ENCODE measurements at regions not wholly inside any gene's neighbourhood (a gene's known extent, or its start where the extent isn't known, plus 50 kb on each side); places are given as distances from the start of the nearest gene placed in this dataset.

DNA sequence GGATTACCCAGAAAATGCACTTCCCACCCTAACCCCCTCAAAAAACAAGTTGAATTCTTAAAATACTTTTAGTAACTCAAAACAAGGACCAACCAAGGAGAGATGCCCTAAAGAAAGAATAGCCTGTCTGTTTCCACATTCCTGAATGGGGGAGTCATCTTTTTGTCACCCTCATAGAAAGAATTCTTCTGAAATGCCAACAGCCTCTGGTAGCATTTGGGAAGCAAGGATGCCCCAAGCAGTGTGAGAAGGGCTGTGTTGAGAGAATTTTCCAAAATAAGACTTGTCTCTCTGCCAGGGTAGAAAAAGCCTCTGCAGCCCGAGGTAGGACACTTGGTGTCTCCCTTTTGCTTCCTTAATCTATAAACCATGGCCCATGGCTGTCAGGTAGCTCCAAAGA is 173.1 kb upstream of the VCX3A start:
- H3K4me3 Mint-ChIP-seq, result no peak overlapping the region
- no peaks in the 10 kb centered on the region for H3K4me1 Mint-ChIP-seq
- no peaks in the 10 kb centered on the region for H3K36me3 Mint-ChIP-seq (ENCODE audit: low read depth)
- peaks cover 5% of the 10 kb centered on the region for H3K27me3 Mint-ChIP-seq (ENCODE audit: low read depth)
- TF ChIP-seq CTCF (IDR thresholded peaks at IDR 0.05; ENCODE audit: unreplicated experiment in 3 of 3), result no peak
- no peaks in the 10 kb centered on the region for H3K9me3 Mint-ChIP-seq
- no peak overlapping the region for H3K27ac Mint-ChIP-seq

- Mint-ChIP-seq H3K36me3 (ENCODE audit: low read depth) (no peaks in the 10 kb centered on the region), H3K4me1 (no peaks in the 10 kb centered on the region), H3K4me3 (no peak overlapping the region), H3K9me3 (no peaks in the 10 kb centered on the region), H3K27ac (no peak overlapping the region), H3K27me3 (ENCODE audit: low read depth) (peaks cover 5% of the 10 kb centered on the region)
- no peak for TF ChIP-seq CTCF (IDR thresholded peaks at IDR 0.05; ENCODE audit: unreplicated experiment in 3 of 3)
Measured at GRCh38 chrX:6707497-6707896, 172.6 kb upstream of the VCX3A start.

- no peaks in the 10 kb centered on the region for H3K27me3 Mint-ChIP-seq (ENCODE audit: low read depth)
- H3K9me3 Mint-ChIP-seq, result no peaks in the 10 kb centered on the region
- TF ChIP-seq CTCF (IDR thresholded peaks at IDR 0.05; ENCODE audit: unreplicated experiment in 3 of 3), result no peak
- H3K4me3 Mint-ChIP-seq, result no peak overlapping the region
- no peaks in the 10 kb centered on the region for H3K36me3 Mint-ChIP-seq (ENCODE audit: low read depth)
- no peaks in the 10 kb centered on the region for H3K4me1 Mint-ChIP-seq
- H3K27ac Mint-ChIP-seq, result no peak overlapping the region
Measured at GRCh38 chrX:6701085-6701484, 166.2 kb upstream of the VCX3A start.

- H3K9me3 Mint-ChIP-seq, result peaks cover 2% of the 10 kb centered on the region
- no peak overlapping the region for H3K27ac Mint-ChIP-seq
- TF ChIP-seq CTCF (IDR thresholded peaks at IDR 0.05; ENCODE audit: unreplicated experiment in 3 of 3), result no peak
- H3K36me3 Mint-ChIP-seq (ENCODE audit: low read depth), result no peaks in the 10 kb centered on the region
- no peaks in the 10 kb centered on the region for H3K4me1 Mint-ChIP-seq
- no peaks in the 10 kb centered on the region for H3K27me3 Mint-ChIP-seq (ENCODE audit: low read depth)
- H3K4me3 Mint-ChIP-seq, result no peak overlapping the region
Measured at GRCh38 chrX:6695717-6696116, 160.8 kb upstream of the VCX3A start.

DNA sequence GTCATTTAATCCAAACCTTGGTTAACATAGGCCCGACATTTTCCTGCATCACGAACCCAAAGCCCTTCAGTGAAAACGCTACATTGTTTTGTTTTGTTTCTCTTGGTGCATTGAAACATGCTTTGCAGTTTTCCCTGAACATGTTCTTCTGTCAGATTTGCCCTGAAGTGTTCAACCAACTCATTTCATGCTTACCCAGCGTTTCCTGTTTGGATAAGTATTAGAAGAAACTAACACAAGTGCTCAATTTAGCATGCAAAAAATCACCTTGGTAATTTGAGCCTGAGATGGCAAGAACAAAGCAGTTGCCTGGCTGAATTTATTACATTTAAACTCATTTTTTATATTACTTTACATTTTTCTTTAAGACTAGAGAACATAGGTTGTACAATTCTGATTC is 160.1 kb upstream of the VCX3A start:
- peaks cover 2% of the 10 kb centered on the region for H3K9me3 Mint-ChIP-seq
- no peaks in the 10 kb centered on the region for H3K27me3 Mint-ChIP-seq (ENCODE audit: low read depth)
- H3K4me1 Mint-ChIP-seq, result no peaks in the 10 kb centered on the region
- no peak for TF ChIP-seq CTCF (IDR thresholded peaks at IDR 0.05; ENCODE audit: unreplicated experiment in 3 of 3)
- no peaks in the 10 kb centered on the region for H3K36me3 Mint-ChIP-seq (ENCODE audit: low read depth)
- no peak overlapping the region for H3K4me3 Mint-ChIP-seq
- no peak overlapping the region for H3K27ac Mint-ChIP-seq

- no peaks in the 10 kb centered on the region for H3K36me3 Mint-ChIP-seq (ENCODE audit: low read depth)
- H3K27me3 Mint-ChIP-seq (ENCODE audit: low read depth), result no peaks in the 10 kb centered on the region
- no peak overlapping the region for H3K4me3 Mint-ChIP-seq
- no peak for TF ChIP-seq CTCF (IDR thresholded peaks at IDR 0.05; ENCODE audit: unreplicated experiment in 3 of 3)
- H3K9me3 Mint-ChIP-seq, result peaks cover 5% of the 10 kb centered on the region
- no peak overlapping the region for H3K27ac Mint-ChIP-seq
- H3K4me1 Mint-ChIP-seq, result no peaks in the 10 kb centered on the region
Measured at GRCh38 chrX:6694221-6694620, 159.3 kb upstream of the VCX3A start.

Data from nephron (organoid).